Stimulated activated CD8-positive, alpha-beta memory T cell treated with anti-CD3 and anti-CD28 coated beads, Interleukin-7, amount 100 ng/mL, for 4 hours (primary cell): ENCODE measurements at regions not wholly inside any gene's neighbourhood (a gene's known extent, or its start where the extent isn't known, plus 50 kb on each side); places are given as distances from the start of the nearest gene placed in this dataset.

Experiments used
- DNase-seq, 2 donors: peaks; one replicate each; pipeline ENCODE4 v3.0.0-alpha.2; 2020; ENCODE audit warnings: low read depth in 2 of 2

DNA sequence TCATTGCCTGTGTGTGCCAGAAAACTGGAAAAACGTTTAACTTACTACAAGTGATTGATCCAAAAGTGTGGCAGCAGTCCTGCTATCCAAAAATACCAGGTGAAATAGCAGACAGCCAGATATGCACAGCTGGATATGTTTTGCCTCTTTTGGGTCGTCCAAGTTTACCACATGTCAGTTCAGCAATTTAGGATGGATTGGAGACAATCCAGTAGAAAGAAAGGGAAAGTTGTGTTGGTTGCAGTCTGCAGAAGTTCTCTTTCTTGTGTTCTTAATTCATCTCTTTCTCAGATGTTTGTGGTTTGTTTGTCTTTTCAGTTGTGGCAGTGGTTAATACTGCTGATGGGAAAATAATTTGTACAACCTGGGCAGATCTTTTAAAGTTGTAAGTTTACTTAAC lies 645.0 kb downstream of the PTPRC start:
- DNase-seq = no peak

- no peak for DNase-seq
These were observed 648.4 kb downstream of the PTPRC start for GRCh38 chr1:199287206-199287605.

- no peak for DNase-seq
These were observed 648.8 kb downstream of the PTPRC start for GRCh38 chr1:199287647-199288046.

DNA sequence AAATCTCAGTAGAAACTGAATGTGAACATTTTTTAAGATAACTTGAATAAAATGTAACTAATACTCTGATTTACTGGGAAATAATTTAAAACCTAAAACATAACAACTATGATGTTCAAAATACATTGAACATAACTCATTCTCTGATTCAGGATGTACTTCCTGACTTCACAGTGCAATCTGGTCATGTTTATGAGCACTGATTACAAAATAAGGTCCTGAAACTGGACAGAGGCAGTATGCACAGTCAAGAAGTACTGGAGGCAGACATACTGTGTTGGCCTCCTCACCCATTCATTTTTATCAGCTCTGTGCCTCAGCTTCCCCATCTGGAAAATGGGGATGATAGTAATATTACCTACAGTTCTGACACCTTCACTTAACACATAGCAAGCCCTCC lies 651.3 kb downstream of the PTPRC start:
- DNase-seq = no peak

GRCh38 chr1:199291022-199291740 lies 652.3 kb downstream of the PTPRC start:
- DNase-seq = no peak

DNA sequence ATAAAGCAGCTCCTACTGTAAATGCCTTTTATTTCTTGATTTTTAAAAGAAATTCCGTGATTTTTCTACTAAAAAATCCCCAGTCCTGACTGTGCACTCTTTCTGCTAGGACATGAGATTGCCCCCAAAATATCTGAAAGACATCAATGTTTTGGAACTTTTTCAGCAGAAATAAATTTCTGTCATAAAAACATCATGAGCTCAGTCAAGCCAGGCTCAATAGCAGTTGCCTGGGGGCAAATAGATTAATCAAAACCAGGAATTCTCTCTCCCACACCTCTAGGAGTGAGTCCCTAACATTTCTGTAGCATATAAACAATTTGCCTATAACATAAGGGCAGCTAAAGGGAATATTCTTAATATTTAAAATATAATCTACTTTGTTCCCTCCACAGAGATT lies 654.1 kb downstream of the PTPRC start:
- DNase-seq = no peak

DNA sequence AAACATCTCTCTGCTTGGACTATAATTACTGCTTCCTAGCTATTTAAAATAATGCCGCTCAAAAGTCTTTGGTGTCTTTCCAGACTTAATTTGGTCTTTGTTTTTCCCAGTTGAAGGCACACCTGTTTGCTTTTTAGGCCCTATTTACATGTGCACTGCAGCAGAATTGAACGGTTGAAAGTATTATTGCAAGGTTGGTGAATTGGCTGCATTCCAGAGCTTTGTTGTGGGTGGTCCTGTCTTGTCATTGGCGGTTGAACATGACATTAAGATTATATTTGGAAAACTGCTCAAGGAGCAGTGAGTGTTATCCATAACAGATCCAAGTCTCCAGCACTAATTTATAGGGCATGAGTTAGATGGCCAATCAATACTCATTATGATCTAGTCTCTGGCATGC lies 656.3 kb downstream of the PTPRC start:
- DNase-seq = no peak

- DNase-seq = no peak
These were observed 658.3 kb downstream of the PTPRC start for GRCh38 chr1:199297174-199297573.

DNA sequence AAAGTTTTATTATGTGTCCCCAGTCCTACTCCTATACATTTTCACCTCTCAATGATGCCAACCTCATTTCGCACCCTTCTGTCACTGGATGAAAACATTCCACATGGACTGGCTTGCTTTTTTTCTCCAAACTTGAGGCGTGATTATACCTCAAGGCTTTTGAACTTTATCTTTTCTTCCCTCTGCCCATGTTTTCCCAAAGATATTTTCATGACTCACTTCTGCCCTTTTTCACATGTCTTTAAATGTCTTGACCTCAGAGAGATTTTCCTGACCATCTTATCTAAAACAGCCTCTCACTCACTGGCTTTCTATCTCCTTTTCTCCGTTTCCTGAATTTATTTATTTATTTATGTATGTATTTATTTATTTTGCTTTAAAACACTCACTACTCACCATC lies 659.0 kb downstream of the PTPRC start:
- DNase-seq = no peak

DNA sequence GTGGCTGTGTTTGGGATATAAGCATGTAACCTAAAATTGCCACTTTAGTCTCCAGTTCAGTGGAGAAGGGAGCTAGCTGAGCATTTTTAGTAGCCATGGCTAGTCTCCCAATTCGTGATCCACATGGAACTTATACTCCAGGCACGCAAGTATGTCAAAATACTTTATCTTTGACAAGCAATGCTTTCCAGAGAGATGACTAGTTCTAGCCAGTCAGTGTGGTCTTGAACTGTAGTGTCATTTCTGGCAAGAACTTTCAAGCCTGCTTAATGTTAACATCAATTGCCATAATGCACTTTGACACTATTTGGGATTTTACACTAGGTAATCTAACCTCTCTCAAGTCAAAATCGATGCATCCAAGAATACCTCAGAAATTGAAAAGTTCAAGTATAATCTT lies 660.0 kb downstream of the PTPRC start:
- DNase-seq = no peak

- no peak for DNase-seq
These were observed 662.8 kb downstream of the PTPRC start for GRCh38 chr1:199301472-199302217.

DNA sequence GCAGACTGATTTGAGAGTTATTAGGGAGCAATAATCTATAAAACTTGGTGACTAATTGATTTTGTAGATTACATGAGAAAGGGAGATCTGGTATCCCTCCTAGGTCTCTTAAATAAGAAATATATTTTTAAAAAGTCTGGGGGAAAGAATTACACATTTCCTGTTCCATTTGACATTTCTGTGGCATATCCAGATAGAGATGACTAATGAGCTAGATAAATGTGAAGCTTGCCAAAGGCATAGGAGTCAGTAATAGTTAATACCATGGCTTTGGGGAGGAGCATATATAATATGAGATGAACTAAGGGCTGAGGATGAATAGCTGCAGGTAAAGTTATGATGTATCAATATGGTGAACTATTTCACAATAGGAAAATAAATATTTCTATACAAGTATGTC lies 663.7 kb downstream of the PTPRC start:
- no peak for DNase-seq

- no peak for DNase-seq
These were observed 664.2 kb downstream of the PTPRC start for GRCh38 chr1:199303035-199303434.

DNA sequence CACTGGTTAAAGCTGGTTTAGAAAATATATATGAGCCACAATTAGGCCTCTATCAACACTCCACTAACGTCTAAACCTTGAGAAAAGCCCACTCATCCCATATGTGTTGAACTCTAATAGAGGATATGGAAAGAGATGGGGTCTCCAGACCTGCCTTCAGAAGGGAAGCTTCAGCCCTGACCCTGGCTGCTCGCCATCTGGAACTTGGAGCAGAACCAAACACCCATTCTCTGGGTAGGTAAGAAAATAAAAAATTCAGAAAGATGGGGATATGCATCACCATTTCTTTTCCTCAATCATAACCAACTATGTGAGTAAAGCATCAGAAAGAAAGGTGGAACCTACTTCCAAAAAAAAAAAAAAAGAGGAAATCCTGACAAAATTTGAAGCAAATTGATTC lies 666.2 kb downstream of the PTPRC start:
- DNase-seq = no peak

- no peak for DNase-seq
These were observed 668.8 kb downstream of the PTPRC start for GRCh38 chr1:199307496-199308264.

- no peak for DNase-seq
These were observed 669.6 kb downstream of the PTPRC start for GRCh38 chr1:199308349-199308846.

DNA sequence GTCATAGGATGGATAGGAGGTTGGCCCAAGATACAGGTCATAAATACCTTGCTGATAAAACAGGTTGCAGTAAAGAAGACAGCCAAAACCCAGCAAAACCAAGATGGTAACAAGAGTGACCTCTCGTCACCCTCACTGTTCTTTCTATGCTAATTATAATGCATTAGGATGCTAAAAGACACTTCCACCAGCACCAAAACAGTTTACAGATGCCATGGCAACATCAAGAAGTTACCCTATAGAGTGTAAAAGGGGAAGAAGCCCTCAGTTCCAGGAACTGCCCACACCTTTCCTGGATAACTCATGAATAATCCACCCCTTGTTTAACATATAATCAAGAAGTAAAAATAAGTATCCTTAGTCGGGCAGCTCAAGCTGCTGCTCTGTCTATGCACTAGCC lies 671.9 kb downstream of the PTPRC start:
- no peak for DNase-seq

DNA sequence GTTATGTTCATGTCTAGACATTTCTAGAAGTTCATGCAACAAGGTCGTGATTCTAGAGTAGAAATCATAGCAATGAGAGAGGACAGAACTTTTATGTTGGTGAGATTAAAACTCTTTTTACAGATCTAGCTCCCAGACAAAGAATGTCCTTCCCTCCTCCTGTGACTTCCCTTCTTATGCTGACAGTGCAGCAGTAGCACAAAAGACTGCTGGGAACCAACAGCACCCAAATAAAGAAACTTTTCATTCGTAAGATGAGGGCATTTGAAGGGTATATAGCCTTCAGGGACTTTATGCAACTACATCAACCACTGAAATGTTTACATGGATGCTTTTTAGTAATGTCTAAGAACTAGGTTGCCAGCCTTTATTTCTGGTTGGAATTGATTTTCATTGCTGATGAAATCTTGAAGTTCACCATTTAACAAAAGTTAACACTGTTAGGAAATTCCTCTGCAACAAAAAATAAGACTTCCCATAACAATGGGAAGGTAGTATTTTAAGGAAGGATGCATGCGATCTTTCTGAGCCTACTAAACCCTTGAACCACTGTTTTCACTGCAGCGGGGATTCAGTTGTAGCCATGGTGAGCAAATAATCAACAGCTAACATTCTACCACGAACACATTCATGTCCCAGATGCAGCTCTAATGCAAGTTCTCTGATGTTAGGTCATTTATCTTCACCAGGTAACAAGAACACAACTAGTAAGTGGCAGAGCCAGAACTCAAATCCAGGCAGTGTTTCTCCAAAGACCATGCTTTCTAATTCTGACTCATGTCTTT lies 672.8 kb downstream of the PTPRC start:
- no peak for DNase-seq

- no peak for DNase-seq
These were observed 673.8 kb downstream of the PTPRC start for GRCh38 chr1:199312626-199313025.

- no peak for DNase-seq
These were observed 674.6 kb downstream of the PTPRC start for GRCh38 chr1:199313444-199313843.

DNA sequence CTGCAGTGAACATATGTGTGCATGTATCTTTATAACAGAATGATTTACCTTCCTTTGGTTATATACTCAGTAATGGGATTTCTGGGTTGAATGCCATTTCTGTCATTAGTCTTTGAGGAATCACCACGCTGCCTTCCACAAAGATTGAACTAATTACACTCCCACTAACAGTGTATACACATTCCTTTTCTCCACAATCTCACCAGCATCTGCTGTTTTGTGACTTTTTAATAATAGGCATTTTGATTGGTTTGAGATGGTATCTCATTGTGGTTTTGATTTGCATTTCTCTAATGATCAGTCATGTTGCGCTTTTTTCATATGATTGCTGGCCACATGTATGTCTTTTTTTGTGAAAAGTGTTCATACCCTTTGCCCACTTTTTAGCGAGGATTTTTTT lies 680.5 kb downstream of the PTPRC start:
- no peak for DNase-seq

GRCh38 chr1:199322278-199322677 lies 683.4 kb downstream of the PTPRC start:
- no peak for DNase-seq
